MM.1S (cell line): ENCODE measurements at regions not wholly inside any gene's neighbourhood (a gene's known extent, or its start where the extent isn't known, plus 50 kb on each side); places are given as distances from the start of the nearest gene placed in this dataset.

Experiments used
- DNase-seq: peaks from one replicate; pipeline ENCODE4 v3.0.0-alpha.2; 2015
- H2AFZ ChIP-seq: fragments of 300-600 bp; sonication (generic); 2 replicates; pipeline ENCODE4 v1.6.0; 2016; ENCODE audit warnings: antibody characterized with exemption, low read length
- H3F3A ChIP-seq: fragments of 300-600 bp; sonication (generic); 2 replicates; pipeline ENCODE4 v1.6.1; 2016; ENCODE audit warnings: mild to moderate bottlenecking, antibody characterized with exemption, low read length, moderate library complexity, mixed read lengths; ENCODE audit not compliant: insufficient read depth
- H3K27ac ChIP-seq: fragments of 300-600 bp; sonication (generic); 2 replicates; pipeline ENCODE4 v1.5.1; 2016; ENCODE audit warnings: mild to moderate bottlenecking, low read length
- H3K27me3 ChIP-seq: fragments of 300-600 bp; sonication (generic); replicated peaks from 2 replicates; pipeline ENCODE4 v1.6.0; 2016; ENCODE audit warnings: low read length; ENCODE audit not compliant: insufficient read depth
- H3K36me3 ChIP-seq: fragments of 300-600 bp; sonication (generic); replicated peaks from 2 replicates; pipeline ENCODE4 v1.6.1; 2016; ENCODE audit warnings: mild to moderate bottlenecking, low read length, mixed read lengths; ENCODE audit not compliant: insufficient read depth
- H3K4me1 ChIP-seq: fragments of 300-600 bp; sonication (generic); 2 replicates; pipeline ENCODE4 v1.6.1; 2016; ENCODE audit warnings: low read length, mixed read lengths
- H3K4me2 ChIP-seq: fragments of 300-600 bp; sonication (generic); 2 replicates; pipeline ENCODE4 v1.6.0; 2016; ENCODE audit warnings: low read depth, low read length
- H3K4me3 ChIP-seq: fragments of 300-600 bp; sonication (generic); 2 replicates; pipeline ENCODE4 v1.5.1; 2016; ENCODE audit warnings: low read length, mixed read lengths
- H3K79me2 ChIP-seq: fragments of 300-600 bp; sonication (generic); 2 replicates; pipeline ENCODE4 v1.6.1; 2016; ENCODE audit warnings: mixed run types, low read length, mixed read lengths
- H3K9ac ChIP-seq: fragments of 300-600 bp; sonication (generic); 2 replicates; pipeline ENCODE4 v1.6.1; 2016; ENCODE audit warnings: low read length, mixed read lengths
- H3K9me2 ChIP-seq: fragments of 300-600 bp; sonication (generic); replicated peaks from 2 replicates; pipeline ENCODE4 v1.6.1; 2016; ENCODE audit warnings: mild to moderate bottlenecking, low read length, mixed read lengths; ENCODE audit not compliant: insufficient read depth
- H3K9me3 ChIP-seq: fragments of 300-600 bp; sonication (generic); replicated peaks from 2 replicates; pipeline ENCODE4 v1.6.1; 2016; ENCODE audit warnings: mild to moderate bottlenecking, low read length, mixed read lengths; ENCODE audit not compliant: insufficient read depth
- H4K20me1 ChIP-seq: fragments of 300-600 bp; sonication (generic); 2 replicates; pipeline ENCODE4 v1.6.1; 2016; ENCODE audit warnings: mild to moderate bottlenecking, low read length, moderate library complexity, mixed read lengths; ENCODE audit not compliant: insufficient read depth
- CTCF ChIP-seq: fragments of 300-600 bp; sonication (generic); IDR thresholded peaks from 2 replicates; pipeline ENCODE4 v1.5.1; 2016; ENCODE audit warnings: antibody characterized with exemption, low read length, mixed read lengths
- EZH2 ChIP-seq: fragments of 300-600 bp; sonication (generic); optimal IDR thresholded peaks from 2 replicates; pipeline ENCODE3; 2017; ENCODE audit warnings: low read depth, mild to moderate bottlenecking, antibody characterized with exemption, low read length, mixed read lengths
- EZH2phosphoT487 ChIP-seq: fragments of 300-600 bp; sonication (generic); IDR thresholded peaks from 2 replicates; pipeline ENCODE4 v1.6.1; 2018; ENCODE audit warnings: antibody characterized with exemption, low read length

GRCh38 chr5:162301356-162301755 lies 233.8 kb downstream of the GABRG2 start:
- TF ChIP-seq EZH2 (no peak), CTCF (no peak), EZH2phosphoT487 (no peak)
- DNase-seq: no peak
- H3K9me2 ChIP-seq: no peaks in the 10 kb centered on the region
- no peaks in the 10 kb centered on the region for H3K36me3 ChIP-seq
- H3K27ac ChIP-seq: no peak overlapping the region
- H3K4me1 ChIP-seq: no peaks in the 10 kb centered on the region
- H3K4me3 ChIP-seq: no peak overlapping the region
- no peaks in the 10 kb centered on the region for H3K79me2 ChIP-seq
- H4K20me1 ChIP-seq: no peaks in the 10 kb centered on the region
- no peaks in the 10 kb centered on the region for H3K9me3 ChIP-seq
- H3F3A ChIP-seq: no peaks in the 10 kb centered on the region
- H3K27me3 ChIP-seq: no peaks in the 10 kb centered on the region
- no peak overlapping the region for H2AFZ ChIP-seq
- no peak overlapping the region for H3K9ac ChIP-seq
- no peak overlapping the region for H3K4me2 ChIP-seq

- DNase-seq: no peak
Observed at GRCh38 chr5:162323466-162323865, 255.9 kb downstream of the GABRG2 start.

GRCh38 chr5:162324328-162324727 lies 256.8 kb downstream of the GABRG2 start:
- Histone ChIP-seq H3K9ac (no peak overlapping the region), H3K4me2 (no peak overlapping the region), H2AFZ (no peak overlapping the region), H3K9me2 (no peaks in the 10 kb centered on the region), H4K20me1 (no peaks in the 10 kb centered on the region), H3K4me1 (no peaks in the 10 kb centered on the region), H3K27me3 (no peaks in the 10 kb centered on the region), H3F3A (no peaks in the 10 kb centered on the region), H3K27ac (no peak overlapping the region), H3K9me3 (no peaks in the 10 kb centered on the region), H3K36me3 (no peaks in the 10 kb centered on the region), H3K79me2 (no peaks in the 10 kb centered on the region), H3K4me3 (no peak overlapping the region)
- no peak for DNase-seq
- TF ChIP-seq CTCF (no peak), EZH2 (no peak), EZH2phosphoT487 (no peak)

More at GRCh38 chr5:162323466-162323865, 255.9 kb downstream of the GABRG2 start:
- Histone ChIP-seq H3K9ac (no peak overlapping the region), H3F3A (no peaks in the 10 kb centered on the region), H3K27ac (no peak overlapping the region), H3K9me3 (no peaks in the 10 kb centered on the region), H2AFZ (no peak overlapping the region), H3K4me2 (no peak overlapping the region), H3K27me3 (no peaks in the 10 kb centered on the region), H3K4me3 (no peak overlapping the region), H4K20me1 (no peaks in the 10 kb centered on the region), H3K79me2 (no peaks in the 10 kb centered on the region), H3K9me2 (no peaks in the 10 kb centered on the region), H3K36me3 (no peaks in the 10 kb centered on the region), H3K4me1 (no peaks in the 10 kb centered on the region)
- TF ChIP-seq CTCF (no peak), EZH2phosphoT487 (no peak), EZH2 (no peak)
